T-helper 1 cell (primary cell): ENCODE measurements at regions not wholly inside any gene's neighbourhood (a gene's known extent, or its start where the extent isn't known, plus 50 kb on each side); places are given as distances from the start of the nearest gene placed in this dataset.

Source experiments
- DNase-seq, 5 donors: peaks; one replicate each; pipeline ENCODE4 v3.0.0-alpha.2; 2012 to 2020

DNA sequence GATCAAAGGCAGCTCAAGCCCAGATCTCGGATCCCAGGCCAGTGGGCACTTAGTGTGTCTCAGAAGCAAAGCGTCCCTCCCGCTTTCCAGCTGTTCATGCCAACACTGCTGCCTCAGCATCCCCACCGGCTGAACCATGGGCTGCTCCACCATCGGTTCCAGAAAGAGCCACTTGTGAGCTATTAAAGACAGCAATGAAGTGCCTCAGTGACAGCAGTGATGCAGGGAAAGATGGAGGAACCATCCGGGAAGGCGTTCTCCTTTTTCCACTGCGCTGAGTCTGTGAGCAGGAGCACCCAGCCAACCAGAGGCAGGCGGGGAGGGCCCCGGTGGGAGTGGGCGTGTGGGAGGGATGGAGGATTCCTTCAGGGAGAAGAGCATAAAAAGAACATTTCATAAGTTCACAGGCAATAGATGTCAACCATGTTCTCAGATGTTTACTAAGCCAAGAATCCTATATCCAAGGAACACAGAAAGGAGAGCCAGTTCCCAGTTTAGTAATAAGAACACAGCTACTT, 96.2 kb upstream of the MKI67 start:
- DNase-seq: no peak

GRCh38 chr10:128230401-128230800, 104.2 kb upstream of the MKI67 start:
- no peak for DNase-seq

GRCh38 chr10:128233422-128233821, 107.2 kb upstream of the MKI67 start:
- no peak for DNase-seq

DNA sequence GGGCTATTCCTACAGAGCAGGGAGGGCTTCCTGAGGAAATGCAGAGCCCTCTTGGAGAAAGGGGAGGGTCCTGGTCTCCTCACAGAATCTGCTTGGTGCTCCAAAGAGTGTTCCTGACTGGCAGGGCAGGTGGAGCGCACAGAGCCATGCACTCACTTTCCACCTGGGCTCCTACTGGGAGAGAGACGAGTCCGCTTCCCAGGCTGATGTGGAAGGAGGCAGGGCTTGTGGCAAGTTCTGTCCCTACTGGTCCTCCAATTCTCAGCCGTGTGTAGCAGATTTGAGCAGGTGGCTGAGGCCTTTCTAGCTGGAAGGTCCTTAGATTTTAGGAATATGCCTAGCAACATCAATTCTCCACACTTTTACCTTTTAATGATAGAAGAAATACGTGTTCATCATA, 111.5 kb upstream of the MKI67 start:
- DNase-seq: no peak

GRCh38 chr10:128241023-128241422, 114.8 kb upstream of the MKI67 start:
- no peak for DNase-seq

DNA sequence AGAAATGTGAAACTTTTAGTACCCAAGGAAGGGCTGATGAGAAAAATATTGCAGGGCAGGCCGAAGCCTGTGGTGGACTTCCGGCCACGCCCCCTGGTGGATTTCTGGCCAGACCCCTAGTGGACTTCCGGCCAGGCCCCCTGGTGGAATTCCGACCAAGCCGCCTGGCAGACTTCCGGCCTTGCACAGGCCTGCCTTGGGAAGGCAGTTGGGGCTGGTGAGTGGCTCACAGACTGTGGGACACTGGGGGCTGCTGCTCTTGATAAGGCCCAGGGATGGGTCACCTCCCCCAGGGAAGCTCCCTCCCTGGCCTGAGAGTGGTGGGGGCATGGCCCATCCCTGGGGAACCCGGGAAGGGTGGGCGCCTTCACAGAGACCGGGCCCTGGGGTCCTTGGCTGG, 116.4 kb upstream of the MKI67 start:
- DNase-seq: no peak

GRCh38 chr10:128245026-128245425, 118.8 kb upstream of the MKI67 start:
- DNase-seq: no peak

GRCh38 chr10:128247576-128247975, 121.4 kb upstream of the MKI67 start:
- DNase-seq: no peak

GRCh38 chr10:128254476-128254875, 128.3 kb upstream of the MKI67 start:
- no peak for DNase-seq

DNA sequence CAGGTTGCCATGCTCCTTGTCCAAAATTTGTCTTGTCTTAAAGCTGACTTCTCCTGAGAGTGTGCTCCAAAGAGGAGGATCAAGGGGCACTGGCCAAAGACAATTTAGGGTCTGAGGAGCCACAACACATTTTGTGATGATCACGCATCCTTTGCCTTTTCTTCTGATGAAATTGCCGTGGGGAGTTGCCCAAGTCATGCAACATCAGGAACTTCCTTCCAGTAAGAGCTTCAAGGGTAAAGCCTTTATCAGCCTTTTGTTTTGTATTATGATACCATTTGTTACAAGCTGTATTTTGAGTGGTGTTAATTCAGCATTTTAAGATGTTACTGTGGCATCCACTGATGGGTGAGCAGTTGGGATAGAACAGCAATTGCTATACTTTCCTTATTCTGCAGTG, 131.2 kb upstream of the MKI67 start:
- no peak for DNase-seq

GRCh38 chr10:128258421-128258976, 132.3 kb upstream of the MKI67 start:
- DNase-seq: no peak

- peak in 3 of 5 donors; percentile 10 to 23 (median 21) for DNase-seq
Measured at GRCh38 chr10:128263891-128264688, 137.9 kb upstream of the MKI67 start.

DNA sequence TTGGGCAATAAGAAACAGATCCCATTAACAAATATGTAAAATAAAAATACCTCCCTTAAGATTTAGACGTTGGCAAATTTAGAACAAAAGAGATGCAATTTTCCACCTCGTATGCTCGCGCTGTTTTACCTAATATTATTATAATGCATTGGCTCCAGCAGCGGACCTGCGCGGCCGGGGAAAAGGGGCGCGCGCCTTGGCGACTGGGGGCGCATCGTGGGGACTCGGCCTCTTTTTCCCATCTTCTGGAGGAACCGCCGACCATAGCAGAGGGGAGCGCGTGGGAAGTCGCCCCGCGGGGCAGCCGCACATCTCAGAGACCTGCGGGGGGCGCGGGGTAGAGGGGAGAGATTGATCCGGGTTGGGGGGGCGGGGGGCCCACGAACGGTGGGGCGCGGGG, 139.4 kb upstream of the MKI67 start:
- no peak for DNase-seq

DNA sequence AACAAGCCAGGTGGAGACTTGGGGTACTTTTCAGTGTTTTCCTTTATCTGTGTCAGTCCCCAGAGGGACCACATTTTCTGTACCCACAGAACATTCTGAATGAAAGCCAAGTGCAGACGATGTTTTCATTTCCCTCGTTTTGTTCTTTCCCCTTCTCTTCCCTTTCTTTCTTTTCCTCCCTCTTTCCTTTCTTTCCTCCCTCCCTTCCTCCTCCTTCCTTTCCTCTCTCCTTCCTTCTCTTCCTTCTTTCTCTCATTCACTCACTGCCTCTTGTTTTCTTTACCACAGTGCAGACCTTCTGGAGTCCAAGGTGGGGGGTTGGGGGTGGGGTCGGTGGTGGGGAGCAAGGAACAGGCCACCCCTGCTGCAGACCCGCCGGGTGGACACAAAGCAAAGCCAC, 141.4 kb upstream of the MKI67 start:
- DNase-seq: no peak

DNA sequence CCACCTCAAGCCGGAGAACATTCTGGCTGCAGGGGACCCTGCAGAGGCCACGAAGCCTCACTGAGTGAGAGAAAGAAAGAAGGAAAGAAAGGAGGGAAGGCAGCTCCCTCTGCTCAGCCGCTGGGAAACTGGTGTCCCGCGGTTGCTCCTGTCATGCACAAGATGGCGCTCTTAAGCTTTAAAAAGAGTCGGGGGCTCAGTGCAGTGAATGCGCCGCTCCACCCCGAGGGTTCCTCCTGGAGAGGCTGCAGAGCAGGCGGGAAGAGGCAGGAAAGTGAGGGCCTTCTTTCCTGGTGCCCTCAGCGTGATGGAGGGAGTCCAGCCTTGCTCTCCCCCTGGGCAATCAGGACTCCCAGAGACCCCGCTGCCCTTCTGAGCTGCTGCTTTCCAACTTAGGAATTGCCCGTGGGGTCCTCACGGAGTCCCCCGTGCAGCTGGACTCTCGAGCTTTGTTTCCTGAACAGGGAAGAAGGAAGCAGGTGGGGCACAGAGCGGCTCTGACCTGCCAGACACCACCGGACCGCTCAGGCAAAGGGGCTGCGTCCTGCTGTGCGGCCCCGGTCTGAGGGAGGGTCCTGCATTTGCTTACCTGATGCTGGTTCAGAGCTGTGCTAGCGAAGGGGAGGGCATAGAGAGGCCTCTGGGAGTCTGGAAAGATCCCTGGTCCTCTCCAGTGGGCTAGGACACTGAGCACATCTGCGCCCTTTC, 141.9 kb upstream of the MKI67 start:
- DNase-seq: no peak

DNA sequence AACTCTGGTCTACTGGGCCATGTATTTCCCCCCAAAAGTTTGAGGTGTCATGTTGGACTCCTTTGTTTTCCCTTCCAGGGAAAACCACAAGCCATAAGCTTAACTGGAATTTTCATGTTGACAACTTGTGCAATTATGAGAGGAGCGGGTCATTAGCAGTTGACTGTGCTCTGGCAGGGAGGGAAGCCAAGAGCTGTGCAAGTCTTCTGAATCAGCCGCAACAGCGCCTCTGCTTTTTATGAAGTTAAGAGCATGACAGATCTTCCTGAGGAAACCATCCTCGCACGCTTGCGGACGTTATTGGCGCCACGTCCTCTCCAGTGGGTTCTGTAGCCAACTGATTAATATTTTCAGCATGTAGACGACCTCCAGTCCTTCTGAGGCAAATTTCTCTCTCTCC, 148.7 kb upstream of the MKI67 start:
- DNase-seq: peak in 1 of 5 donors; percentile 7

- DNase-seq: no peak
Measured at GRCh38 chr10:128275388-128276177, 149.4 kb upstream of the MKI67 start.

DNA sequence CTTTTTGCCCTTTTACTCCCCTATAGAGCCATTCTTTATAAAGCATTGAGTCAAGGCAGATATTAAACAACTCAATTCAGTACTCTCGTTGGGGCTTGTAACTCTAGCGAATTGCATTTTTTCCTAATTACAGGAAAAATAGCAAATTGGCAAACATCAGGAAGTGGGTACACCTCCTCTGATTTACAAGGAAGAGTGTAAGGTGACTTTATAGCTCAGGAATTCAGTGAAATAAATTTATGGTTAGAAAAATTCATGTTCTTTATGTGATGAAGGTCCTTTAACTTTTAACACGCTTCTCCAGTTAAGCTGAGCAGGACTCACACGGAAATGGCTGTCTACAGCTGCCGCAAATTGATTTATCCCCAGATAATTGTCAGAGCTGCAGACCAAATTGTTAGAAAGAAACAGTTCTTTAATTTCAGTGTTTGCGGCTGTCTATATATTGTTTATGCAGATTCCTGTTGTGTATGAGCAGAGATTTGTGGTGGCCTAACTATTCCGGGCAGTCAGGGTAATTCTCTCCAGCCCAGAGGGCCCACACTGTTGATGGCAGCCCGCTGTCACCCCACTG, 151.1 kb upstream of the MKI67 start:
- no peak for DNase-seq

- no peak for DNase-seq
Measured at GRCh38 chr10:128278362-128278761, 152.1 kb upstream of the MKI67 start.

DNA sequence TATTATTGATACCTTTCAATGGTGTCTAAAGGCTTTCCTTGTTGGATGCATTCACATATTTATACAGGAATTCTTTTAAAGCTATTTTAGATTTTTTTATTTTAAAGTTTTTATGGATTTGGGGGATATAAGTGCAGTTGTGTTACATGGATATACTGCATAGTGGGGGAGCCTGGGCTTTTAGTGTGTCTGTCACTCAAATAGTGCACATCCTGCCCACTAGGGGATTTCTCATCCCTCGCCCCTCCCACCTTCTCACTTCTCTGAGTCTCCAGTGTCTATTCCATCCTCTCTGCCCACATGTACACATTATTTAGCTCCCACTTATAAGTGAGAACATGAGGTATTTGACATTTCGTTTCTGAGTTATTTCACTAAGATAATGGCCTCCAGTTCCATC, 154.0 kb upstream of the MKI67 start:
- no peak for DNase-seq

- no peak for DNase-seq
Measured at GRCh38 chr10:128281343-128281742, 155.1 kb upstream of the MKI67 start.

DNA sequence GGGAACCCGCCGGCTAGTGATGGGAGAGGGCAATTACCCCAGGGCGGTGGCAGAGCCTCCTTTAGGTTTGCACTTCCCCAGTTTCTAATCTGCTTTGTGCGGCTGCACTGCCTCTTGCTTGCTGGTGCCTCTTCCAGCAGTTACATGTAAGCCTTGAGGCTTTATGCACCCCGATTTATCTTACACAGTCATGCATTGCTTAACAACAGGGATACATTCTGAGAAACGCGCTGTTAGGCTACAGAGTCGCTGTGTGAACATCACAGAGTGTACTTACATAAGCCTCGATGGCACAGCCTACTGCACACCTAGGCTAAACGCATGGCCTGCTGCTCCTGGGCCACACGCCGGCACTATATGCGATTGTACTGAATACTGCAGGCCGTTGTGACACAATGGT, 155.6 kb upstream of the MKI67 start:
- DNase-seq: no peak
